H1 (cell line): ENCODE measurements at regions not wholly inside any gene's neighbourhood (a gene's known extent, or its start where the extent isn't known, plus 50 kb on each side); places are given as distances from the start of the nearest gene placed in this dataset.

Experiments
- CTCF ChIA-PET: fragments of 300-600 bp; sonication (Branson Sonifier 250); formaldehyde crosslinking; loops from one replicate; lab custom pipeline; 2021; ENCODE audit not compliant: partially characterized antibody; lab: Charles Lee
- POLR2A ChIA-PET: fragments of 300-600 bp; sonication (Branson Sonifier 250); formaldehyde crosslinking; loops from one replicate; lab custom pipeline; 2021; ENCODE audit warnings: inconsistent platforms; ENCODE audit not compliant: partially characterized antibody; lab: Charles Lee
- DNase-seq, 2 experiments: peaks; one replicate each; pipeline versions ENCODE4 v3.0.0 to v3.0.0-alpha.2; 2010 to 2022; ENCODE audit warnings: low spot score in 2 of 2, low read depth in 1 of 2, mixed read lengths in 1 of 2
- FAIRE-seq: peaks from 2 replicates; lab custom pipeline; 2011; peaks lifted over from hg19 to GRCh38; lab: Jason Lieb, UNC
- H2AFZ ChIP-seq: 2 replicates; pipeline ENCODE4 v1.8.1; 2012; ENCODE audit warnings: low read length, inconsistent platforms
- H2AK5ac ChIP-seq: 2 replicates; pipeline ENCODE4 v1.6.1; 2013; ENCODE audit warnings: low read depth, low read length
- H2BK120ac ChIP-seq: replicated peaks from 2 replicates; pipeline ENCODE3; 2013; ENCODE audit warnings: low read depth, low read length, inconsistent platforms
- H2BK12ac ChIP-seq: 2 replicates; pipeline ENCODE4 v1.6.1; 2013; ENCODE audit warnings: low read depth, low read length
- H2BK15ac ChIP-seq: 2 replicates; pipeline ENCODE4 v1.6.1; 2013; ENCODE audit warnings: low read length
- H2BK20ac ChIP-seq: 2 replicates; pipeline ENCODE4 v1.6.1; 2013; ENCODE audit warnings: low read length
- H2BK5ac ChIP-seq: 2 replicates; pipeline ENCODE4 v1.6.1; 2013; ENCODE audit warnings: low read depth, low read length
- H3K14ac ChIP-seq: 2 replicates; pipeline ENCODE4 v1.6.1; 2013; ENCODE audit warnings: inconsistent platforms; ENCODE audit not compliant: insufficient read length
- H3K18ac ChIP-seq: 2 replicates; pipeline ENCODE4 v1.6.1; 2013; ENCODE audit warnings: low read length; ENCODE audit errors: extremely low read depth
- H3K23ac ChIP-seq: 2 replicates; pipeline ENCODE4 v1.6.1; 2013; ENCODE audit warnings: inconsistent platforms; ENCODE audit not compliant: insufficient read length
- H3K23me2 ChIP-seq: 2 replicates; pipeline ENCODE4 v1.6.1; 2013; ENCODE audit warnings: low read depth, low read length
- H3K27ac ChIP-seq: 2 replicates; pipeline ENCODE4 v1.6.1; 2011; ENCODE audit warnings: low read depth, low read length, inconsistent platforms
- H3K27me3 ChIP-seq, 4 experiments: replicated peaks in 1 of 4; 1 replicate in 1 of 4; 2 replicates in 3 of 4; pipeline versions ENCODE4 v1.6.1 to v1.8.1; 2011 to 2013; ENCODE audit warnings: low read length in 3 of 4, mild to moderate bottlenecking in 3 of 4, inconsistent platforms in 2 of 4, mixed read lengths in 2 of 4, moderate library complexity in 1 of 4; ENCODE audit not compliant: control insufficient read depth in 3 of 4, insufficient read depth in 3 of 4; ENCODE audit errors: extremely low read depth in 1 of 4
- H3K36me3 ChIP-seq, 4 experiments: 2 replicates each; pipeline versions ENCODE4 v1.6.1 to v1.8.1; 2011 to 2013; ENCODE audit warnings: mild to moderate bottlenecking in 4 of 4, low read length in 3 of 4, moderate library complexity in 2 of 4, control low read depth in 1 of 4, inconsistent platforms in 1 of 4; ENCODE audit not compliant: insufficient read depth in 4 of 4, control insufficient read depth in 2 of 4
- H3K4ac ChIP-seq: replicated peaks from 2 replicates; pipeline ENCODE3; 2013; ENCODE audit warnings: low read length, low read depth, mixed read lengths, inconsistent platforms; ENCODE audit not compliant: insufficient read length
- H3K4me1 ChIP-seq, 4 experiments: replicated peaks in 1 of 4; 1 replicate in 1 of 4; 2 replicates in 3 of 4; pipeline versions ENCODE4 v1.6.1 to v1.8.1; 2011 to 2013; ENCODE audit warnings: low read length in 3 of 4, inconsistent platforms in 2 of 4, mixed read lengths in 1 of 4; ENCODE audit not compliant: insufficient read depth in 4 of 4, control insufficient read depth in 3 of 4
- H3K4me2 ChIP-seq, 2 experiments: 2 replicates each; pipeline versions ENCODE4 v1.6.1 to v1.8.1; 2011 to 2013; ENCODE audit warnings: low read depth in 2 of 2, low read length in 2 of 2, control low read depth in 1 of 2, inconsistent platforms in 1 of 2, mild to moderate bottlenecking in 1 of 2; ENCODE audit not compliant: insufficient read depth in 1 of 2
- H3K4me3 ChIP-seq, 4 experiments: fragments of 200-600, 300-600 bp in 1 of 4; sonication (generic), shearing (Covaris generic), sonication (Bioruptor Twin) in 1 of 4; 2 replicates each; pipeline versions ENCODE4 v1.5.1 to v1.8.1; 2011 to 2016; ENCODE audit warnings: low read length in 4 of 4, low read depth in 3 of 4, control low read depth in 2 of 4, inconsistent platforms in 2 of 4, mild to moderate bottlenecking in 2 of 4, mixed read lengths in 1 of 4, moderate library complexity in 1 of 4; ENCODE audit not compliant: insufficient read depth in 2 of 4; ENCODE audit errors: extremely low read depth in 1 of 4
- H3K56ac ChIP-seq: replicated peaks from 2 replicates; pipeline ENCODE3; 2013; ENCODE audit warnings: low read depth, mild to moderate bottlenecking, mixed read lengths, low read length, inconsistent platforms; ENCODE audit not compliant: insufficient read length
- H3K79me1 ChIP-seq: 2 replicates; pipeline ENCODE4 v1.6.1; 2013; ENCODE audit warnings: low read depth, low read length, control low read depth
- H3K79me2 ChIP-seq, 2 experiments: 2 replicates each; pipeline versions ENCODE4 v1.6.1 to v1.8.1; 2012 to 2013; ENCODE audit warnings: low read length in 2 of 2, mild to moderate bottlenecking in 2 of 2, inconsistent platforms in 1 of 2; ENCODE audit not compliant: insufficient read depth in 2 of 2, control insufficient read depth in 1 of 2
- H3K9ac ChIP-seq, 4 experiments: replicated peaks in 1 of 4; 1 replicate in 1 of 4; 2 replicates in 3 of 4; pipeline versions ENCODE4 v1.6.1 to v1.8.1; 2011 to 2013; ENCODE audit warnings: low read depth in 3 of 4, low read length in 3 of 4, control low read depth in 2 of 4, mild to moderate bottlenecking in 2 of 4, moderate library complexity in 2 of 4, inconsistent platforms in 1 of 4; ENCODE audit errors: extremely low read depth in 1 of 4
- H3K9me3 ChIP-seq, 2 experiments: 2 replicates each; pipeline versions ENCODE4 v1.6.1 to v1.8.1; 2012 to 2013; ENCODE audit warnings: mild to moderate bottlenecking in 2 of 2, moderate library complexity in 2 of 2, control low read depth in 1 of 2, inconsistent platforms in 1 of 2, low read depth in 1 of 2, low read length in 1 of 2, mixed read lengths in 1 of 2; ENCODE audit not compliant: insufficient read depth in 2 of 2
- H4K20me1 ChIP-seq, 2 experiments: replicated peaks in 1 of 2; 2 replicates each; pipeline versions ENCODE3 to v1.8.1; 2011 to 2013; ENCODE audit warnings: inconsistent platforms in 2 of 2, low read length in 2 of 2, mild to moderate bottlenecking in 1 of 2; ENCODE audit not compliant: insufficient read depth in 2 of 2, control insufficient read depth in 1 of 2
- H4K5ac ChIP-seq: 2 replicates; pipeline ENCODE4 v1.6.1; 2013; ENCODE audit warnings: low read length, low read depth, mixed read lengths, inconsistent platforms; ENCODE audit not compliant: insufficient read length
- H4K8ac ChIP-seq: 2 replicates; pipeline ENCODE4 v1.8.0; 2013; ENCODE audit warnings: mild to moderate bottlenecking, moderate library complexity, low read length, inconsistent platforms; ENCODE audit not compliant: insufficient read depth; ENCODE audit errors: extremely low read depth
- H4K91ac ChIP-seq: replicated peaks from 2 replicates; pipeline ENCODE3; 2013; ENCODE audit warnings: low read length, mixed read lengths, inconsistent platforms; ENCODE audit not compliant: insufficient read length
- JUN ChIP-seq: IDR thresholded peaks from 2 replicates; pipeline ENCODE4 v1.6.1; 2011; ENCODE audit warnings: low read depth, mild to moderate bottlenecking, improper control_type of control experiment, low read length
- KDM5A ChIP-seq: fragments of 200-600 bp; IDR thresholded peaks from 2 replicates; pipeline ENCODE4 v1.7.1; 2012; ENCODE audit warnings: mild to moderate bottlenecking, low read length, inconsistent platforms, mixed read lengths
- RAD21 ChIP-seq, 2 experiments: IDR thresholded peaks in 1 of 2; conservative IDR thresholded peaks in 1 of 2; 2 replicates each; pipeline ENCODE4 v1.6.1; 2011; ENCODE audit warnings: low read depth in 2 of 2, low read length in 2 of 2, improper control_type of control experiment in 1 of 2, inconsistent platforms in 1 of 2, mild to moderate bottlenecking in 1 of 2, moderate library complexity in 1 of 2
- RNF2 ChIP-seq: fragments of 200-900, 300-1000 bp; sonication (generic); IDR thresholded peaks from 2 replicates; pipeline ENCODE4 v1.7.1; 2016; ENCODE audit warnings: borderline replicate concordance, low read depth, mild to moderate bottlenecking, antibody characterized with exemption, low read length; ENCODE audit not compliant: poor library complexity, severe bottlenecking; ENCODE audit errors: missing control alignments
- RXRA ChIP-seq: IDR thresholded peaks from 2 replicates; pipeline ENCODE4 v1.6.1; 2011; ENCODE audit warnings: low read depth, mild to moderate bottlenecking, low read length, moderate library complexity; ENCODE audit not compliant: insufficient read depth
- SP2 ChIP-seq: IDR thresholded peaks from 2 replicates; pipeline ENCODE4 v1.6.1; 2012; ENCODE audit warnings: mild to moderate bottlenecking, low read length, inconsistent platforms
- YY1 ChIP-seq: IDR thresholded peaks from 2 replicates; pipeline ENCODE4 v1.6.1; 2011; ENCODE audit warnings: low read depth, mild to moderate bottlenecking, low read length

- Histone ChIP-seq H3K14ac (no peak overlapping the region), H3K79me1 (no peaks in the 10 kb centered on the region), H3K27ac (no peak overlapping the region), H3K56ac (no peak overlapping the region), H4K91ac (no peak overlapping the region), H3K36me3 (no peaks in the 10 kb centered on the region), H3K23ac (no peak overlapping the region), H4K20me1 (no peaks in the 10 kb centered on the region), H3K18ac (no peak overlapping the region), H3K27me3 (no peaks in the 10 kb centered on the region), H3K4me1 (peaks cover 0 to 3% (median 0%) of the 10 kb centered on the region in 4 experiments; a peak in 1 of 7 replicates), H3K4me2 (no peak overlapping the region), H4K8ac (no peak overlapping the region), H2BK15ac (no peak overlapping the region), H4K5ac (no peak overlapping the region), H2AK5ac (no peak overlapping the region), H3K79me2 (no peaks in the 10 kb centered on the region), H3K4me3 (no peak overlapping the region), H3K9ac (no peak overlapping the region; a peak in 1 of 7 replicates), H2BK5ac (no peak overlapping the region), H2BK120ac (no peak overlapping the region), H3K9me3 (no peaks in the 10 kb centered on the region), H3K23me2 (no peaks in the 10 kb centered on the region), H2BK20ac (no peak overlapping the region), H2BK12ac (no peak overlapping the region), H2AFZ (no peak overlapping the region), H3K4ac (no peak overlapping the region)
- no peak for FAIRE-seq
- POLR2A ChIA-PET, result no interaction called here
- CTCF ChIA-PET, result interaction anchor here (0.6 kb wide), 1 partner anchor 1569 kb away, joined by 3 read pairs; no protein-coding TSS in a partner anchor
- no peak for DNase-seq
- TF ChIP-seq KDM5A (no peak), RAD21 (IDR thresholded peaks at IDR 0.05 in 1 of 2, conservative IDR thresholded peaks at IDR 0.05 in 1 of 2; ENCODE audit: low read depth in 2 of 2, low read length in 2 of 2) (no peak), YY1 (no peak), RNF2 (no peak), RXRA (no peak), SP2 (no peak), JUN (no peak)
Observed at GRCh38 chr7:18145160-18145559, 117.5 kb upstream of the PRPS1L1 start.
